Glutamatergic neuron (in vitro differentiated cells): ENCODE measurements at regions not wholly inside any gene's neighbourhood (a gene's known extent, or its start where the extent isn't known, plus 50 kb on each side); places are given as distances from the start of the nearest gene placed in this dataset.

Experiments used
- DNase-seq: peaks from one replicate; pipeline ENCODE4 v3.0.0; 2022
- H3K27ac Mint-ChIP-seq: one replicate; pipeline ENCODE4 v1.8.0; 2020; ENCODE audit warnings: mild to moderate bottlenecking, mixed read lengths, inconsistent platforms; ENCODE audit not compliant: unreplicated experiment
- H3K27me3 Mint-ChIP-seq: one replicate; pipeline ENCODE4 v1.8.0; 2020; ENCODE audit warnings: mild to moderate bottlenecking, moderate library complexity, mixed read lengths, inconsistent platforms; ENCODE audit not compliant: unreplicated experiment
- H3K36me3 Mint-ChIP-seq: one replicate; pipeline ENCODE4 v1.8.0; 2020; ENCODE audit warnings: mild to moderate bottlenecking, mixed read lengths, inconsistent platforms; ENCODE audit not compliant: unreplicated experiment
- H3K4me1 Mint-ChIP-seq: one replicate; pipeline ENCODE4 v1.8.0; 2020; ENCODE audit warnings: mild to moderate bottlenecking, low read depth, mixed read lengths, inconsistent platforms; ENCODE audit not compliant: unreplicated experiment
- H3K4me3 Mint-ChIP-seq: one replicate; pipeline ENCODE4 v1.8.0; 2020; ENCODE audit warnings: mild to moderate bottlenecking, mixed read lengths, inconsistent platforms; ENCODE audit not compliant: unreplicated experiment
- H3K9me3 Mint-ChIP-seq: one replicate; pipeline ENCODE4 v1.8.0; 2020; ENCODE audit warnings: mild to moderate bottlenecking, moderate library complexity, mixed read lengths, inconsistent platforms; ENCODE audit not compliant: unreplicated experiment
- TF ChIP-seq, protein P1 (sequence below): fragments of 200-600 bp; sonication (generic); IDR thresholded peaks from one replicate; pipeline ENCODE4 v1.5.0; 2021; ENCODE audit not compliant: partially characterized antibody, unreplicated experiment

DNA sequence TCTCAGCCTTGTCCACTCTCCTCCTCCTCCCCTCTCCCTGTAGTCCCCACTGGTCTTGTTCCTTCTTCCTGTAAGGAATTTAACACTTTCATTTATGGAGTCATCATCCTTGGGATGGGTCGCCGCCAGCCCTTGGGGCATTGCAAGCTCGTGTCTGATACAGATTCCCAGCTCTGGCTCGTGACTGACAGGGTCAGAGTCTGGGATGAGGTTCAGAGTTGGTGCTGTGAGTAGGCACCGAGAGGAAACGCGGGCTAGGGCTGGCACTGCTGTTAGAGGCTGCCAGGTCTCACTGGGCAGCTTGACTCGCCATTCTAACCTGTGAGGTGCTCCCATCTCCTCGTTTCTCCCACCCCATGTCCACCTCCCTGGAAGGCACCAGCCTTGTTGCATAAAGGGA, 407.0 kb downstream of the SOX9 start:
- no peak overlapping the region for H3K4me3 Mint-ChIP-seq
- no peak overlapping the region for H3K27ac Mint-ChIP-seq
- TF ChIP-seq, protein P1, sequence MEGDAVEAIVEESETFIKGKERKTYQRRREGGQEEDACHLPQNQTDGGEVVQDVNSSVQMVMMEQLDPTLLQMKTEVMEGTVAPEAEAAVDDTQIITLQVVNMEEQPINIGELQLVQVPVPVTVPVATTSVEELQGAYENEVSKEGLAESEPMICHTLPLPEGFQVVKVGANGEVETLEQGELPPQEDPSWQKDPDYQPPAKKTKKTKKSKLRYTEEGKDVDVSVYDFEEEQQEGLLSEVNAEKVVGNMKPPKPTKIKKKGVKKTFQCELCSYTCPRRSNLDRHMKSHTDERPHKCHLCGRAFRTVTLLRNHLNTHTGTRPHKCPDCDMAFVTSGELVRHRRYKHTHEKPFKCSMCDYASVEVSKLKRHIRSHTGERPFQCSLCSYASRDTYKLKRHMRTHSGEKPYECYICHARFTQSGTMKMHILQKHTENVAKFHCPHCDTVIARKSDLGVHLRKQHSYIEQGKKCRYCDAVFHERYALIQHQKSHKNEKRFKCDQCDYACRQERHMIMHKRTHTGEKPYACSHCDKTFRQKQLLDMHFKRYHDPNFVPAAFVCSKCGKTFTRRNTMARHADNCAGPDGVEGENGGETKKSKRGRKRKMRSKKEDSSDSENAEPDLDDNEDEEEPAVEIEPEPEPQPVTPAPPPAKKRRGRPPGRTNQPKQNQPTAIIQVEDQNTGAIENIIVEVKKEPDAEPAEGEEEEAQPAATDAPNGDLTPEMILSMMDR = no peak
- H3K4me1 Mint-ChIP-seq = no peaks in the 10 kb centered on the region
- H3K9me3 Mint-ChIP-seq = peaks cover 1% of the 10 kb centered on the region
- no peak for DNase-seq
- no peaks in the 10 kb centered on the region for H3K36me3 Mint-ChIP-seq
- H3K27me3 Mint-ChIP-seq = peaks cover 1% of the 10 kb centered on the region

DNA sequence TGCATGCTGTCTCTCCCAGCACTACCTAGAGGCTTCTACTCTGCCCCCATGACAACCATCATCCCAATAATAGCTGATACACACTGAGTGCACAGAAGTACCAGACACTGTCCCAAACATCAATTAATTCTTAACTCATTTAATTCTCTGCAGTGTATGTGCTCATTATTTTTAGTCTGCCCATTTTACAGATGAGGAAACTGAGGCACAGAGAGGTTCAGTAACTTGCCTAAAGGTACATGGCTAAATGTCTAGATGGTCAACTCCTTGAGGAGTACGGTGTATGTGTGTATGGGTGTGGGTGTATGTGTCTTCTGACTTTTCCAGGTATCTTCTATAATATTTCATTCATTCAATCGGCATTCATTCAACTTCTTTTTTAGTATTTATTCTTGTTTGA, 407.9 kb downstream of the SOX9 start:
- H3K36me3 Mint-ChIP-seq = no peaks in the 10 kb centered on the region
- no peaks in the 10 kb centered on the region for H3K4me1 Mint-ChIP-seq
- no peak overlapping the region for H3K4me3 Mint-ChIP-seq
- TF ChIP-seq, protein P1 = no peak
- H3K27ac Mint-ChIP-seq = no peak overlapping the region
- peaks cover 1% of the 10 kb centered on the region for H3K27me3 Mint-ChIP-seq
- no peak for DNase-seq
- peaks cover 1% of the 10 kb centered on the region for H3K9me3 Mint-ChIP-seq

DNA sequence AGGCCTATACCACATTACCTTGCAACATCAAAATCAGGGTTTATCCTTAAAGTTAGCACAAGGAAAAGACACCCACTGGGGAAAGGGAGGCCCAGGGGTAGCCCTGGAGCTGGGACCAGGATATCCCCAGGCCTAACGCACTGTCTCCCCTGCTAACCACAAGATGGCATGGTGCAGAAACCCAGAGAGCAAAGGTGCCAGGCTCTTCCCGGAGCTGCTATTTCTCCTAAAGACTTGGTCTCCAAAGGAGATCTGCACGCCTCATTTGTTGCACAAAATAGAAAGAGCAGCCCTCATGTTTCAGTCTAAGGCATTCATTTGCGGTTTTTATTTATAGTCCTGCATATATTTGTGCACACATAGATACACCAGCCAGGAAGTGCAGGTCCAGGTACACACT, 408.6 kb downstream of the SOX9 start:
- peaks cover 1% of the 10 kb centered on the region for H3K9me3 Mint-ChIP-seq
- peaks cover under 1% of the 10 kb centered on the region for H3K36me3 Mint-ChIP-seq
- H3K27ac Mint-ChIP-seq = no peak overlapping the region
- H3K27me3 Mint-ChIP-seq = peaks cover 1% of the 10 kb centered on the region
- H3K4me1 Mint-ChIP-seq = no peaks in the 10 kb centered on the region
- no peak for DNase-seq
- no peak overlapping the region for H3K4me3 Mint-ChIP-seq
- TF ChIP-seq, protein P1 = no peak

DNA sequence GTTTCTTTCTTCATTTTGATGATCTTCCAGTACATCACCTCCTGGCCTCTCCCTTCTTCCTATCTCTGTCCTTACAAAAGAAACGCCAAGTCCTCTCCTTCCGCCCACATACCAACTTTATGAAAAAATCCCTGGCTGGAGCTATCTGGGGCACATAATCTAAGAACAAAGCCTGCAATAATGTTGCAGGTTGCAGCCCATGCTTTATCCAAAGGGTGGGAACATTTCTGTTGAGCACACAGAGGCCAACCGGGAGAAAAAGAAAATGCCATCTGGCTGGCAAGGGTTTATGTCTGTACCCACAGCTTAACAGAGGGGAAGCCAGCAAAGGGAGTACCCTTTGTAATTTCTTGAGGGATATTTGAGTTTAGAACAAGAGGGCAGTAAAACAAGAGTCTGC, 409.6 kb downstream of the SOX9 start:
- Mint-ChIP-seq H3K36me3 (peaks cover 5% of the 10 kb centered on the region), H3K27ac (no peak overlapping the region), H3K4me1 (no peaks in the 10 kb centered on the region), H3K4me3 (no peak overlapping the region), H3K27me3 (peaks cover 1% of the 10 kb centered on the region), H3K9me3 (peaks cover 1% of the 10 kb centered on the region)
- no peak for DNase-seq
- TF ChIP-seq, protein P1 = no peak

DNA sequence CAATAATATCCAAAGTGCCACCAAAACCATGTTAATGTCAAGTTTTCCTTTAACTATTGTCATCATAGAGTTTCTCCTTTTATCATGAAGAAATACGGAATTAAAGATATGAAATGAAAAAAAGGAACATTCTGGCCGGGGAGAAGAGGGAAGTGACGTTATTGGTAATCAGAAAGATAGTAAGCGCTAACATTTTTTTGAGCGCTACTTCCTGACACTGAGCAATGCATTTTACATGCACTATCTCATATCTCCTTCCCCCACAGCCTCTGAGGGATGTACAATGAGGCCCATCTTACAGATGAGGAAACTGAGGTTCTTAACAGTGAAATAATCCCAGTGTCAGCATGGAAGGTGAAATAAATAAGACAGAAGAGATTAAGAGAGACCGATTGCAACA, 410.9 kb downstream of the SOX9 start:
- H3K27ac Mint-ChIP-seq = no peak overlapping the region
- no peak overlapping the region for H3K4me3 Mint-ChIP-seq
- peaks cover 1% of the 10 kb centered on the region for H3K9me3 Mint-ChIP-seq
- peaks cover 1% of the 10 kb centered on the region for H3K27me3 Mint-ChIP-seq
- DNase-seq = no peak
- TF ChIP-seq, protein P1 = no peak
- peaks cover 5% of the 10 kb centered on the region for H3K4me1 Mint-ChIP-seq
- peaks cover 5% of the 10 kb centered on the region for H3K36me3 Mint-ChIP-seq
